Transverse colon (tissue), 3 donors: ENCODE measurements at regions not wholly inside any gene's neighbourhood (a gene's known extent, or its start where the extent isn't known, plus 50 kb on each side); places are given as distances from the start of the nearest gene placed in this dataset.

ENCODE experiments used
- POLR2A ChIP-seq: fragments of 450-650 bp; IDR thresholded peaks from one replicate; pipeline ENCODE4 v1.6.1; 2016; ENCODE audit warnings: antibody characterized with exemption, mild to moderate bottlenecking, moderate library complexity
- POLR2AphosphoS5 ChIP-seq, 3 donors: sonication (generic); formaldehyde crosslinking; IDR thresholded peaks; one replicate each; pipeline ENCODE4 v1.6.1; 2016; ENCODE audit warnings: antibody characterized with exemption in 3 of 3

- TF ChIP-seq POLR2A, result no peak
- no peak for TF ChIP-seq POLR2AphosphoS5 (IDR thresholded peaks at IDR 0.05)
These were observed 464.8 kb downstream of the SEMA3D start for GRCh38 chr7:84722086-84722485.
